HEK293T (cell line): ENCODE measurements at regions not wholly inside any gene's neighbourhood (a gene's known extent, or its start where the extent isn't known, plus 50 kb on each side); places are given as distances from the start of the nearest gene placed in this dataset.

Experiments used
- FOXK2 ChIP-seq: fragments of 450-650 bp; IDR thresholded peaks from 2 replicates; pipeline ENCODE4 v1.6.1; 2016; ENCODE audit warnings: mild to moderate bottlenecking
- SP1 ChIP-seq: fragments of 450-650 bp; IDR thresholded peaks from 2 replicates; pipeline ENCODE4 v1.6.1; 2017

GRCh38 chr5:13629218-13629617 lies 315.3 kb downstream of the DNAH5 start:
- no peak for TF ChIP-seq SP1
- no peak for TF ChIP-seq FOXK2
